Mesenchymal stem cell (in vitro differentiated cells and primary cell): ENCODE measurements at regions not wholly inside any gene's neighbourhood (a gene's known extent, or its start where the extent isn't known, plus 50 kb on each side); places are given as distances from the start of the nearest gene placed in this dataset.

Experiments used
- DNase-seq: peaks from one replicate; pipeline ENCODE4 v3.0.0-alpha.2; 2013
- H2AFZ ChIP-seq: one replicate; pipeline ENCODE4 v1.6.1; 2013; ENCODE audit warnings: low read depth, mild to moderate bottlenecking, control low read depth, inconsistent platforms, low read length, moderate library complexity
- H2AK5ac ChIP-seq: 2 replicates; pipeline ENCODE4 v1.6.1; 2013; ENCODE audit warnings: low read length, moderate library complexity, mild to moderate bottlenecking, inconsistent platforms; ENCODE audit not compliant: severe bottlenecking
- H2BK120ac ChIP-seq: one replicate; pipeline ENCODE4 v1.6.1; 2013; ENCODE audit warnings: low read depth, mild to moderate bottlenecking, inconsistent platforms, low read length, moderate library complexity
- H2BK12ac ChIP-seq, 2 experiments: one replicate each; pipeline ENCODE4 v1.6.1; 2013; ENCODE audit warnings: inconsistent platforms in 2 of 2, low read length in 2 of 2, mild to moderate bottlenecking in 2 of 2, moderate library complexity in 2 of 2, control low read depth in 1 of 2
- H2BK15ac ChIP-seq: one replicate; pipeline ENCODE4 v1.6.1; 2013; ENCODE audit warnings: mild to moderate bottlenecking, low read depth, inconsistent platforms; ENCODE audit not compliant: poor library complexity, severe bottlenecking
- H2BK5ac ChIP-seq: 2 replicates; pipeline ENCODE4 v1.6.1; 2013; ENCODE audit warnings: low read depth, mild to moderate bottlenecking, low read length, control low read depth, inconsistent platforms; ENCODE audit not compliant: poor library complexity, severe bottlenecking
- H3K14ac ChIP-seq, 2 experiments: one replicate each; pipeline ENCODE4 v1.6.1; 2013; ENCODE audit warnings: inconsistent platforms in 2 of 2, low read length in 2 of 2, control low read depth in 1 of 2, mild to moderate bottlenecking in 1 of 2, moderate library complexity in 1 of 2
- H3K18ac ChIP-seq, 2 experiments: one replicate each; pipeline ENCODE4 v1.6.1; 2013; ENCODE audit warnings: inconsistent platforms in 2 of 2, low read length in 2 of 2, control low read depth in 1 of 2, low read depth in 1 of 2, mild to moderate bottlenecking in 1 of 2
- H3K23ac ChIP-seq, 2 experiments: one replicate each; pipeline ENCODE4 v1.6.1; 2013; ENCODE audit warnings: inconsistent platforms in 2 of 2, low read length in 2 of 2, mild to moderate bottlenecking in 2 of 2, moderate library complexity in 2 of 2, control low read depth in 1 of 2
- H3K27ac ChIP-seq: 2 replicates; pipeline ENCODE4 v1.5.1; 2013; ENCODE audit warnings: mild to moderate bottlenecking, moderate library complexity, low read length, control low read depth, inconsistent platforms; ENCODE audit not compliant: poor library complexity, severe bottlenecking
- H3K27me3 ChIP-seq, 2 experiments: 2 replicates each; pipeline versions ENCODE4 v1.6.1 to v1.7.0; 2013; ENCODE audit warnings: low read length in 2 of 2, mild to moderate bottlenecking in 2 of 2, moderate library complexity in 2 of 2, control low read depth in 1 of 2, inconsistent platforms in 1 of 2; ENCODE audit not compliant: control insufficient read depth in 1 of 2, insufficient read depth in 1 of 2
- H3K36me3 ChIP-seq, 2 experiments: 2 replicates each; pipeline versions ENCODE4 v1.6.1 to v1.7.0; 2013; ENCODE audit warnings: low read length in 2 of 2, control low read depth in 1 of 2, inconsistent platforms in 1 of 2, low read depth in 1 of 2, mild to moderate bottlenecking in 1 of 2; ENCODE audit not compliant: insufficient read depth in 2 of 2, control insufficient read depth in 1 of 2
- H3K4ac ChIP-seq, 2 experiments: one replicate each; pipeline ENCODE4 v1.6.1; 2013; ENCODE audit warnings: inconsistent platforms in 2 of 2, low read length in 2 of 2, mild to moderate bottlenecking in 2 of 2, moderate library complexity in 2 of 2, control low read depth in 1 of 2, low read depth in 1 of 2
- H3K4me1 ChIP-seq: 2 replicates; pipeline ENCODE4 v1.6.1; 2013; ENCODE audit warnings: low read depth, low read length, control low read depth; ENCODE audit not compliant: control insufficient read depth, insufficient read depth
- H3K4me2 ChIP-seq: 2 replicates; pipeline ENCODE4 v1.6.1; 2013; ENCODE audit warnings: low read length, mild to moderate bottlenecking, inconsistent platforms; ENCODE audit not compliant: poor library complexity, severe bottlenecking
- H3K4me3 ChIP-seq, 2 experiments: 2 replicates each; pipeline versions ENCODE4 v1.5.1 to v1.7.0; 2013; ENCODE audit warnings: low read length in 2 of 2, mild to moderate bottlenecking in 2 of 2, control low read depth in 1 of 2, low read depth in 1 of 2; ENCODE audit not compliant: insufficient read depth in 1 of 2
- H3K79me1 ChIP-seq: replicated peaks from 2 replicates; pipeline ENCODE4 v1.6.1; 2013; ENCODE audit warnings: mild to moderate bottlenecking, control low read depth, low read length, inconsistent platforms; ENCODE audit not compliant: poor library complexity, severe bottlenecking
- H3K9ac ChIP-seq: 2 replicates; pipeline ENCODE4 v1.7.0; 2013; ENCODE audit warnings: mild to moderate bottlenecking, low read length, moderate library complexity
- H3K9me3 ChIP-seq: 2 replicates; pipeline ENCODE4 v1.7.0; 2013; ENCODE audit warnings: mild to moderate bottlenecking, low read length; ENCODE audit not compliant: control insufficient read depth
- H4K8ac ChIP-seq: one replicate; pipeline ENCODE4 v1.6.1; 2013; ENCODE audit warnings: inconsistent platforms, mild to moderate bottlenecking, low read length, moderate library complexity
- H4K91ac ChIP-seq: one replicate; pipeline ENCODE4 v1.6.1; 2013; ENCODE audit warnings: mild to moderate bottlenecking, low read length, inconsistent platforms
- WGBS: methylation state at CpG from one replicate; pipeline ENCODE4 v1.1.7; 2013; ENCODE audit warnings: mixed read lengths; 5-methylcytosine and 5-hydroxymethylcytosine counted together

DNA sequence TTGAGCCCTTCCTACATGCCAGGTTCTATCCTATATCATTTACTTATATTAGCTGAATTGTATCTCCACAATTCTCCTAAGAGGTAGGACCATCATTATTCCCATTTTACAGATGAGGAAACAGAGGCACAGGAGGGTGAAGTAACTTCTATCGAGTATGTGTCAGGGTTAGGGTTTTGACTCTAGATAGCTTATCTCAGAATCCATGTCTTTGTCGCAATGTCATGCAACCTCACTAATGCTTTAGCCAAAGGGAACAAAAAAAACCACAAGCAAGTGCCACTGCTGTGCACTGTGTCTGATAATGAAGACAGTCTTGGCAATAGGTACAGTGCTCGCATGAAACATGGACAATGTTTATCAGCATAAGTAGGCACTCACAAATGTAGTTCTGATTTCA, 95.4 kb upstream of the CLDN14 start:
- H2AFZ ChIP-seq: no peak overlapping the region
- H3K4me1 ChIP-seq: no peaks in the 10 kb centered on the region
- no peak overlapping the region for H3K4me3 ChIP-seq
- 90% methylated on average over 3 of the region's 3 CpGs for WGBS
- no peak overlapping the region for H3K14ac ChIP-seq
- H3K9ac ChIP-seq: no peak overlapping the region
- no peak overlapping the region for H3K4me2 ChIP-seq
- no peak overlapping the region for H3K4ac ChIP-seq
- H3K36me3 ChIP-seq: no peaks in the 10 kb centered on the region
- H2BK12ac ChIP-seq: no peak overlapping the region
- no peaks in the 10 kb centered on the region for H3K79me1 ChIP-seq
- no peak overlapping the region for H4K91ac ChIP-seq
- no peak for DNase-seq
- H3K23ac ChIP-seq: no peak overlapping the region
- H4K8ac ChIP-seq: no peak overlapping the region
- no peak overlapping the region for H2BK5ac ChIP-seq
- no peak overlapping the region for H3K27ac ChIP-seq
- no peak overlapping the region for H2AK5ac ChIP-seq
- peaks cover 6% of the 10 kb centered on the region for H3K9me3 ChIP-seq
- H3K18ac ChIP-seq: no peak overlapping the region
- no peak overlapping the region for H2BK120ac ChIP-seq
- H2BK15ac ChIP-seq: no peak overlapping the region
- H3K27me3 ChIP-seq: peaks cover 14 to 67% of the 10 kb centered on the region in 2 experiments

DNA sequence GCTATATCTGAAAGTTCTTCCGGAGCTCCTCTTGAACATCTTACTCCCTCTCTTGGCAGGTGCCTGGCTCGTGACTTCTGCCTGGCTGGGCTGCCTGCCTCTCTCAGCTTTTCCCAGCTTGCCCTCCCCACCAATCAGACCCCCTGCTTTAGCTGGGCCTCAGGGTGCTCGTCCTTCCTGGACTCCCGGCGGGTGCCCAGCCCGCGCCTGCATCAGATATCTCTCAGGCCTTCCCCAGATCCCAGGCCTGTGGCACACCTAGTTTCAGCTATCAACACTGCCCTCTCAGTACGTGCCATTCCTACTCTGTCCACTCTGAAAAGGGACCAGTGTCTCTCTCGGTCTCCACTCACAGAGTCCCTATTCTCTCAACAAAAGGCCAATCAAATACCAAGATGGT, 96.5 kb upstream of the CLDN14 start:
- H4K91ac ChIP-seq: no peak overlapping the region
- no peak for DNase-seq
- no peak overlapping the region for H3K14ac ChIP-seq
- H3K4me1 ChIP-seq: no peaks in the 10 kb centered on the region
- no peak overlapping the region for H3K9ac ChIP-seq
- H3K4ac ChIP-seq: no peak overlapping the region
- no peak overlapping the region for H4K8ac ChIP-seq
- no peak overlapping the region for H3K18ac ChIP-seq
- H3K9me3 ChIP-seq: peaks cover 6% of the 10 kb centered on the region
- no peaks in the 10 kb centered on the region for H3K79me1 ChIP-seq
- no peak overlapping the region for H3K23ac ChIP-seq
- H3K36me3 ChIP-seq: no peaks in the 10 kb centered on the region
- 82% methylated on average over 9 of the region's 9 CpGs for whole genome bisulfite sequencing
- no peak overlapping the region for H3K4me2 ChIP-seq
- H2BK120ac ChIP-seq: no peak overlapping the region
- no peak overlapping the region for H2BK15ac ChIP-seq
- H3K27ac ChIP-seq: no peak overlapping the region
- no peak overlapping the region for H2AFZ ChIP-seq
- no peak overlapping the region for H2BK5ac ChIP-seq
- no peak overlapping the region for H2AK5ac ChIP-seq
- no peak overlapping the region for H2BK12ac ChIP-seq
- H3K27me3 ChIP-seq: peaks cover 14 to 68% of the 10 kb centered on the region in 2 experiments
- H3K4me3 ChIP-seq: peak overlapping the region in 1 of 2 experiments; percentile 14

DNA sequence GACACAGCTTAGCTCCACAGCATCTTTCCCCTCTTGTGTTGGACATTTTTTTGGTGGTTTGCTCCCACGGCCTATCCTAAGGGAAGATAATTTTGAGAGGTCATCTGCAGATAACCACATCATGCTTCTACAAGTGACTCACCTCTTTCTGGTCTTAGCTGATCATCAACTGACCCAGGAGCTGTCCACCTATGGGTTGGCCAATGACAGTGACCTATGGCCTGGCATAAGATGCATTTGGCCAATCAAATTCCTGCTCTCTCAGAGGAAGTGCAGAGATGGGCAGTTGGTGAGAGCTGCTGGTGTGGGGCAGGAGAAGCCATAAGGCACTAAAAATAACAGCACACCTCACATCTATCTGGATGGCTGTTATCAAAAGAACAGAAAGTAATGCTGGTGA, 100.0 kb upstream of the CLDN14 start:
- Histone ChIP-seq H3K4ac (no peak overlapping the region), H3K79me1 (no peaks in the 10 kb centered on the region), H3K36me3 (no peaks in the 10 kb centered on the region), H3K14ac (no peak overlapping the region), H3K27me3 (peaks cover 22 to 79% of the 10 kb centered on the region in 2 experiments), H2BK15ac (no peak overlapping the region), H3K9ac (no peak overlapping the region), H2AFZ (no peak overlapping the region), H3K9me3 (peaks cover 6% of the 10 kb centered on the region), H3K27ac (no peak overlapping the region), H2AK5ac (no peak overlapping the region), H3K18ac (no peak overlapping the region), H3K23ac (no peak overlapping the region), H2BK120ac (no peak overlapping the region), H4K8ac (peak overlapping the region; percentile 5), H3K4me3 (no peak overlapping the region), H4K91ac (no peak overlapping the region), H3K4me1 (no peaks in the 10 kb centered on the region), H2BK5ac (no peak overlapping the region), H2BK12ac (no peak overlapping the region), H3K4me2 (no peak overlapping the region)
- DNase-seq: no peak
- 80% methylated on average over 1 of the region's 1 CpG for WGBS

DNA sequence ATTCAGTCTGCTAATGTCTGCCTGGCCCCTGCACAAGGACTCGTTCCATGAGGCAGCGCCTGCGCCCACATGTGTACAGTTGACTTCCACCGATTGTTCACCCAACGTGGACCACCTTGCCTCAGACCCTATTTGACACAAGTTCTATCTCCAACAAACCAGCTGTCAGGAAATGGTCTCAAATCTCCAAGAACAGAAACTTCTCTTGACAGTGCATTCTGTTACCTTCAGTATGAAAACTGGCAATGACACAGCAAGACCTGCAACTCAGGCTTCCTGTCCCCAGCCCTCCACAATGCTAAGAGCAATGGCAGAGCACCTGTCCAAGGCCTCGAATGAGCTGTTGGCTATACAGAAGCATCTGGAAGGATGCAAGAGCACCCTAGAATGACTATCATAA, 102.3 kb upstream of the CLDN14 start:
- H3K9me3 ChIP-seq: peaks cover 6% of the 10 kb centered on the region
- no peaks in the 10 kb centered on the region for H3K36me3 ChIP-seq
- H3K4ac ChIP-seq: no peak overlapping the region
- no peak for DNase-seq
- WGBS: 89% methylated on average over 5 of the region's 6 CpGs
- no peak overlapping the region for H2BK120ac ChIP-seq
- H3K4me1 ChIP-seq: peaks cover under 1% of the 10 kb centered on the region
- H2BK15ac ChIP-seq: no peak overlapping the region
- H3K79me1 ChIP-seq: no peaks in the 10 kb centered on the region
- H3K4me2 ChIP-seq: no peak overlapping the region
- no peak overlapping the region for H4K91ac ChIP-seq
- H4K8ac ChIP-seq: no peak overlapping the region
- H3K27me3 ChIP-seq: peaks cover 22 to 70% of the 10 kb centered on the region in 2 experiments
- H3K18ac ChIP-seq: no peak overlapping the region
- H2AK5ac ChIP-seq: no peak overlapping the region
- no peak overlapping the region for H3K14ac ChIP-seq
- H3K9ac ChIP-seq: no peak overlapping the region
- H3K23ac ChIP-seq: no peak overlapping the region
- H3K27ac ChIP-seq: no peak overlapping the region
- H2BK12ac ChIP-seq: no peak overlapping the region
- H2BK5ac ChIP-seq: no peak overlapping the region
- H3K4me3 ChIP-seq: no peak overlapping the region
- no peak overlapping the region for H2AFZ ChIP-seq
